B cell (primary cell): ENCODE measurements at regions not wholly inside any gene's neighbourhood (a gene's known extent, or its start where the extent isn't known, plus 50 kb on each side); places are given as distances from the start of the nearest gene placed in this dataset.

ENCODE experiments used
- ATAC-seq: fragments of 200-7000 bp; cut with Tn5 transposase; one replicate; pipeline ENCODE4 v1.10.0; 2021; ENCODE audit warnings: low read depth, mild to moderate bottlenecking, moderate number of reproducible peaks, moderate library complexity
- CTCF ChIA-PET: fragments of 350-600 bp; sonication (Branson Sonifier 250); formaldehyde crosslinking; loops from one replicate; lab custom pipeline; 2021; ENCODE audit warnings: antibody characterized with exemption, inconsistent platforms; lab: Charles Lee
- POLR2A ChIA-PET: fragments of 350-600 bp; sonication (Branson Sonifier 250); formaldehyde crosslinking; loops from one replicate; lab custom pipeline; 2021; ENCODE audit warnings: antibody characterized with exemption; lab: Charles Lee
- DNase-seq: peaks from one replicate; pipeline ENCODE4 v3.0.0; 2013
- H2AFZ ChIP-seq: 2 replicates; pipeline ENCODE4 v1.6.1; 2012; ENCODE audit warnings: mild to moderate bottlenecking, low read depth, low read length; ENCODE audit not compliant: insufficient read depth, poor library complexity, severe bottlenecking
- H3K27ac ChIP-seq, 2 donors: 1 replicate in 1 of 2; 2 replicates in 1 of 2; pipeline ENCODE4 v1.5.1; 2012 to 2013; ENCODE audit warnings: low read length in 2 of 2, mild to moderate bottlenecking in 2 of 2, moderate library complexity in 1 of 2
- H3K27me3 ChIP-seq, 4 experiments: fragments of 200-600 bp in 1 of 4; sonication (generic) in 1 of 4; replicated peaks in 1 of 4; 1 replicate in 2 of 4; 2 replicates in 2 of 4; pipeline versions ENCODE4 v1.6.1 to v1.7.0; 2013 to 2016; ENCODE audit warnings: low read length in 3 of 4, mild to moderate bottlenecking in 2 of 4, mixed read lengths in 1 of 4, moderate library complexity in 1 of 4; ENCODE audit not compliant: insufficient read depth in 4 of 4, control insufficient read depth in 3 of 4; ENCODE audit errors: control extremely low read depth in 1 of 4
- H3K36me3 ChIP-seq, 2 experiments: replicated peaks in 1 of 2; 1 replicate in 1 of 2; 2 replicates in 1 of 2; pipeline versions ENCODE4 v1.6.1 to v1.7.1; 2013; ENCODE audit warnings: low read length in 1 of 2; ENCODE audit not compliant: insufficient read depth in 2 of 2, control insufficient read depth in 1 of 2; ENCODE audit errors: control extremely low read depth in 1 of 2, extremely low read depth in 1 of 2
- H3K4me1 ChIP-seq, 2 donors: fragments of 200-600 bp in 1 of 2; sonication (generic) in 1 of 2; 1 replicate in 1 of 2; 2 replicates in 1 of 2; pipeline versions ENCODE4 v1.5.1 to v1.6.1; 2013 to 2017; ENCODE audit warnings: low read length in 2 of 2; ENCODE audit not compliant: control insufficient read depth in 2 of 2, insufficient read depth in 2 of 2
- H3K4me2 ChIP-seq: replicated peaks from 2 replicates; pipeline ENCODE3; 2012; ENCODE audit warnings: mild to moderate bottlenecking, low read depth, low read length; ENCODE audit not compliant: poor library complexity, severe bottlenecking
- H3K4me3 ChIP-seq, 5 experiments: fragments of 200-600 bp in 1 of 5; sonication (generic) in 1 of 5; 1 replicate in 3 of 5; 2 replicates in 2 of 5; pipeline versions ENCODE4 v1.5.1 to v1.7.0; 2011 to 2016; ENCODE audit warnings: low read length in 4 of 5, mild to moderate bottlenecking in 4 of 5, low read depth in 2 of 5, control low read depth in 1 of 5, moderate library complexity in 1 of 5; ENCODE audit not compliant: insufficient read depth in 1 of 5; ENCODE audit errors: control extremely low read depth in 1 of 5, extremely low read depth in 1 of 5
- H3K79me2 ChIP-seq: fragments of 200-600 bp; sonication (generic); one replicate; pipeline ENCODE4 v1.6.0; 2016; ENCODE audit warnings: low read length; ENCODE audit not compliant: control insufficient read depth, insufficient read depth
- H3K9ac ChIP-seq: fragments of 200-600 bp; sonication (generic); 2 replicates; pipeline ENCODE4 v1.6.1; 2017; ENCODE audit warnings: mild to moderate bottlenecking, low read length, moderate library complexity
- H3K9me3 ChIP-seq, 3 donors: one replicate each; pipeline versions ENCODE4 v1.6.1 to v1.7.1; 2013; ENCODE audit warnings: low read length in 2 of 3; ENCODE audit not compliant: control insufficient read depth in 2 of 3, insufficient read depth in 1 of 3; ENCODE audit errors: control extremely low read depth in 1 of 3
- H4K20me1 ChIP-seq: 2 replicates; pipeline ENCODE4 v1.6.0; 2012; ENCODE audit warnings: mild to moderate bottlenecking, low read length; ENCODE audit not compliant: insufficient read depth, control insufficient read depth, poor library complexity, severe bottlenecking
- H3K27ac Mint-ChIP-seq: one replicate; pipeline ENCODE4 v1.8.0; 2021; ENCODE audit warnings: mixed read lengths
- H3K27me3 Mint-ChIP-seq: one replicate; pipeline ENCODE4 v1.8.0; 2021; ENCODE audit warnings: mixed read lengths
- H3K4me1 Mint-ChIP-seq: one replicate; pipeline ENCODE4 v1.8.0; 2021; ENCODE audit warnings: mixed read lengths
- H3K4me3 Mint-ChIP-seq: one replicate; pipeline ENCODE4 v1.8.0; 2021; ENCODE audit warnings: mixed read lengths
- H3K9me3 Mint-ChIP-seq: one replicate; pipeline ENCODE4 v1.8.0; 2022; ENCODE audit warnings: mixed read lengths; ENCODE audit not compliant: insufficient read depth
- CTCF ChIP-seq: fragments of 200-600 bp; IDR thresholded peaks from one replicate; pipeline ENCODE4 v1.8.0; 2022; ENCODE audit warnings: antibody characterized with exemption, mild to moderate bottlenecking
- EZH2 ChIP-seq: IDR thresholded peaks from 2 replicates; pipeline ENCODE4 v1.6.1; 2012; ENCODE audit warnings: borderline replicate concordance, low read depth, mild to moderate bottlenecking, moderate library complexity, low read length; ENCODE audit not compliant: insufficient read depth, poor library complexity, severe bottlenecking
- WGBS: methylation state at CpG from one replicate; pipeline ENCODE4 v1.1.5; 2013; ENCODE audit warnings: missing lambda C conversion rate; ENCODE audit not compliant: insufficient coverage; 5-methylcytosine and 5-hydroxymethylcytosine counted together
- intact Hi-C: fragments of 100-400 bp; cut with micrococcal nuclease; formaldehyde crosslinking; loops from one replicate; pipeline ENCODE4 v1.10.0; 2022

GRCh38 chr10:44049301-44050015 lies 335.4 kb downstream of the CXCL12 start:
- Histone ChIP-seq H3K4me2 (no peak overlapping the region), H3K9me3 (peaks cover 0 to 10% (median 0%) of the 10 kb centered on the region in 3 donors), H3K27ac (no peak overlapping the region), H4K20me1 (no peaks in the 10 kb centered on the region), H3K4me1 (no peaks in the 10 kb centered on the region), H3K79me2 (no peaks in the 10 kb centered on the region), H3K4me3 (no peak overlapping the region), H3K9ac (no peak overlapping the region), H2AFZ (no peak overlapping the region), H3K36me3 (no peaks in the 10 kb centered on the region), H3K27me3 (no peaks in the 10 kb centered on the region)
- Mint-ChIP-seq H3K27ac (no peak overlapping the region), H3K9me3 (no peaks in the 10 kb centered on the region), H3K27me3 (peaks cover 5% of the 10 kb centered on the region), H3K4me1 (no peaks in the 10 kb centered on the region), H3K4me3 (no peak overlapping the region)
- ChIA-PET CTCF (no interaction called here), POLR2A (no interaction called here)
- intact Hi-C loops, result no loop called here
- TF ChIP-seq CTCF (no peak), EZH2 (no peak)
- no peak for ATAC-seq
- 87% methylated on average over 7 of the region's 9 CpGs for WGBS
- no peak for DNase-seq

DNA sequence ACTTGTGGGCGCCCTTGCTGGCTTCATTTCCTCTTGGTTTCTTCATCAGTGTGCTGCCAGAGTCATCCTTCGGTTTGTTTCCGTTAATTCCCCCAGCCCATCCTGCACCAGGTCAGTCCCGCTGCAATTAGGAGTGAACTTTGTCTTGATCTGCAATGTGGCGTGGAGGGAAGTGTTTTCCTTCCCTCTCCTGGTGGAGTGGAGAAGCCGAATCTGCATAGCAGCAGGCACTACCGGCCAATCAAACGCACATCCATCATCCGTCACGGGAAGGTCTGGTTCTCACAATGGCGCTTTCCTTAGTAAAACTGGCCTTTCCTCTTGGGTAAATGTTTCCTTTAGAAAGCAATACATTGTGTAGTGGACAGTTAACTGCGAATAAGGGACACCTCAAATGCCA lies 337.5 kb downstream of the CXCL12 start:
- CTCF ChIA-PET, result no interaction called here
- H3K4me3 Mint-ChIP-seq, result no peak overlapping the region
- intact Hi-C loops, result no loop called here

More for the DNA sequence above, 337.5 kb downstream of the CXCL12 start:
- Histone ChIP-seq H3K79me2 (no peaks in the 10 kb centered on the region), H3K9ac (no peak overlapping the region), H3K9me3 (peaks cover 0 to 12% (median 0%) of the 10 kb centered on the region in 3 donors), H3K27me3 (no peaks in the 10 kb centered on the region), H3K27ac (no peak overlapping the region), H3K4me2 (no peak overlapping the region), H2AFZ (no peak overlapping the region), H3K36me3 (no peaks in the 10 kb centered on the region), H3K4me1 (no peaks in the 10 kb centered on the region), H3K4me3 (no peak overlapping the region), H4K20me1 (no peaks in the 10 kb centered on the region)
- ATAC-seq (no peak), DNase-seq (no peak)
- H3K9me3 Mint-ChIP-seq, result no peaks in the 10 kb centered on the region
- no peak overlapping the region for H3K27ac Mint-ChIP-seq
- TF ChIP-seq CTCF, result no peak
- POLR2A ChIA-PET, result no interaction called here
- no peaks in the 10 kb centered on the region for H3K4me1 Mint-ChIP-seq
- WGBS, result 19% methylated on average over 4 of the region's 12 CpGs
- peaks cover 5% of the 10 kb centered on the region for H3K27me3 Mint-ChIP-seq
